ENCODE measurements at regions not wholly inside any gene's neighbourhood (a gene's known extent, or its start where the extent isn't known, plus 50 kb on each side); places are given as distances from the start of the nearest gene placed in this dataset.

- ChIA-PET CTCF (no interaction called here), POLR2A (no interaction called here)
- DNase-seq (ENCODE audit: low read depth in 1 of 2, low spot score in 1 of 2), result no peak
- Histone ChIP-seq H3K4me3 (no peak overlapping the region), H3K4me1 (no peaks in the 10 kb centered on the region), H3K9me3 (no peaks in the 10 kb centered on the region), H3K27ac (no peak overlapping the region), H3K4me2 (no peak overlapping the region)
- WGBS (ENCODE audit: missing lambda C conversion rate), result 2% methylated on average over 2 of the region's 2 CpGs
- TF ChIP-seq FOSL2 (IDR thresholded peaks at IDR 0.05), result no peak
- TF ChIP-seq FOSL2 (CRISPR knock-in tag; IDR thresholded peaks at IDR 0.05), result no peak
- no peak for TF ChIP-seq HOXB5 (CRISPR knock-in tag; IDR thresholded peaks at IDR 0.05)
- no peak for TF ChIP-seq HOXA7 (CRISPR knock-in tag; IDR thresholded peaks at IDR 0.05)
- TF ChIP-seq CEBPB (IDR thresholded peaks at IDR 0.05), result no peak
- TF ChIP-seq MAX (IDR thresholded peaks at IDR 0.05), result no peak
- no peak for TF ChIP-seq ATOH8 (CRISPR knock-in tag; IDR thresholded peaks at IDR 0.05; ENCODE audit: low read depth)
- TF ChIP-seq MAZ (IDR thresholded peaks at IDR 0.05; ENCODE audit: borderline replicate concordance, low read depth, low read length), result no peak
- TF ChIP-seq ZFP36 (IDR thresholded peaks at IDR 0.05; ENCODE audit: borderline replicate concordance, partially characterized antibody), result no peak
- TF ChIP-seq RAD21 (conservative IDR thresholded peaks at IDR 0.05 in 1 of 2, IDR thresholded peaks at IDR 0.05 in 1 of 2), result no peak
- ATAC-seq, result no peak
- no peak for FAIRE-seq
Measured at GRCh38 chr21:26759731-26760130, 85.5 kb downstream of the ADAMTS1 start.

- no peak for ATAC-seq
Measured at GRCh38 chr21:26758083-26758880, 86.9 kb downstream of the ADAMTS1 start.

More at GRCh38 chr21:26758083-26758880, 86.9 kb downstream of the ADAMTS1 start:
- H3K4me1 ChIP-seq, result no peaks in the 10 kb centered on the region
- CTCF ChIA-PET, result no interaction called here
- no peaks in the 10 kb centered on the region for H3K9me3 ChIP-seq
- POLR2A ChIA-PET, result no interaction called here
- no peak overlapping the region for H3K4me2 ChIP-seq
- H3K27ac ChIP-seq, result no peak overlapping the region
- no peak for DNase-seq (ENCODE audit: low read depth in 1 of 2, low spot score in 1 of 2)
- TF ChIP-seq CBX2 (IDR thresholded peaks at IDR 0.05; ENCODE audit: borderline replicate concordance, low read depth) (no peak), ZC3H11A (IDR thresholded peaks at IDR 0.05) (no peak), USF2 (IDR thresholded peaks at IDR 0.05) (no peak), CEBPB (IDR thresholded peaks at IDR 0.05) (no peak), CHD2 (IDR thresholded peaks at IDR 0.05; ENCODE audit: low read length, partially characterized antibody) (no peak), E2F6 (IDR thresholded peaks at IDR 0.05; ENCODE audit: borderline replicate concordance, low read depth) (no peak), EHMT2 (IDR thresholded peaks at IDR 0.05; ENCODE audit: low read depth) (no peak), KDM5A (IDR thresholded peaks at IDR 0.05) (no peak), PBX3 (IDR thresholded peaks at IDR 0.05) (no peak), HES2 (IDR thresholded peaks at IDR 0.05) (no peak), MYC (IDR thresholded peaks at IDR 0.05; ENCODE audit: borderline replicate concordance, low read length) (no peak), POLR2A (IDR thresholded peaks at IDR 0.05; ENCODE audit: low read length) (no peak), POLR2AphosphoS2 (conservative IDR thresholded peaks at IDR 0.05; ENCODE audit: low read length) (no peak), BCL3 (IDR thresholded peaks at IDR 0.05) (no peak), JUNB (IDR thresholded peaks at IDR 0.05) (no peak), RNF2 (IDR thresholded peaks at IDR 0.05; ENCODE audit: borderline replicate concordance, low read depth) (no peak), TP53 (CRISPR knock-in tag; IDR thresholded peaks at IDR 0.05) (no peak), ESRRA (IDR thresholded peaks at IDR 0.05; ENCODE audit: borderline replicate concordance, low read length) (no peak), ELK1 (IDR thresholded peaks at IDR 0.05; ENCODE audit: low read depth, low read length) (no peak), KDM1A (IDR thresholded peaks at IDR 0.05; ENCODE audit: low read depth) (no peak)
- FAIRE-seq, result no peak
- WGBS (ENCODE audit: missing lambda C conversion rate), result 11% methylated on average over 3 of the region's 3 CpGs
- no peak overlapping the region for H3K4me3 ChIP-seq

Data from A549 (cell line).